ENCODE measurements at regions not wholly inside any gene's neighbourhood (a gene's known extent, or its start where the extent isn't known, plus 50 kb on each side); places are given as distances from the start of the nearest gene placed in this dataset.
"Not testable (repeated sequence)": the region's sequence is repeated elsewhere in the genome, so short reads cannot be mapped to it uniquely, and the experiment has no call there.

DNA sequence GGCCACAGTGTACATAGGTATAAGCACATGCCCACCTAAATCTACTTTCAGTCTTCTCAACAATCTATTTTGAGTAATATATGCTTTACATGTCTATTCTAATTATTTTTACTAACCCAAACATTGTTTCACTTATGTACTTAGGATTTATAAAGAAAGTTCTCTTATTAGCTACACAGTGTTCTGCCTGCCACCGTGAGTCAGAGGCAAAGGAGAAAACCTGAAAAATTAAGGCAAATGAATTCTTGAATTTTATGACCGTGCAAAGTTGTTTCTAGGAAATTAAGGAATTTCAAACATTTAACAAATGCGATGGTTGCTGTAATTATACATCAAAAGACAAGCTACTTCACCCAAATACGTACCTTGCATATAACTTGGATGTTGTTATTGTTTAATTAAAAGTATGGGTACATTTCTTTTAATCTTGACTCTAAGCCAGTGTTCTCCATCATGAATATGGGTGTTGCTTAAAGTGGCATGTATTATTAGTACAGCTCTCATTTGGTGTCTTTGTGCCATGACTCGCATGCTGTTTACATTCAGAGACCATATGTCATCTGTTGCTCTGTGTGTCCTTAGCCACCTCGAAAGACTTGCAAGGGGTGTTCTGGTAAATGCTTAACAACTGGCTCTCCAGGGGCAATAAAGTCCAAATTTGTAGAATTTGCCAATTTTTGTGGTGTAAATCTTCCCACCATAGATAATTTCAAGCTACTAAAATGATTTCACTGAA is 154.3 kb upstream of the FN1 start:
- DNase-seq, result peak; percentile 64

DNA sequence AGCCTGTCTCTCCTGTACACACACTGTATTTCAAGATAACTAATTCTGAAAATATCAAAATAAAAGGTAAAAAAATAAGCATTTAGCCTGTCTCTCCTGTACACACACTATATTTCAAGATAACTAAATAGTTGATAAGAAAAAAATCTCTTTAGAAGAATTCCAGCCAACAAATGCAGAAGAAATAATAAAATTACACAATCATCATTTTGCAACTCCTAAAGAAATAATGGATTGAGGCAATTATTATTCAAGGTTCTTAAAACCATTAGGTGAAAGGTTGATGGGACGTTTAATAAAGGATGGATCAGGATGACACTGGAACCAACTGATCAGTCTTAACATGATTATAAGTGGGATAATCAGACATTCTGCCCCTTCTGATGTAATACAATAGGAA is 148.0 kb upstream of the FN1 start:
- no peak for DNase-seq

DNA sequence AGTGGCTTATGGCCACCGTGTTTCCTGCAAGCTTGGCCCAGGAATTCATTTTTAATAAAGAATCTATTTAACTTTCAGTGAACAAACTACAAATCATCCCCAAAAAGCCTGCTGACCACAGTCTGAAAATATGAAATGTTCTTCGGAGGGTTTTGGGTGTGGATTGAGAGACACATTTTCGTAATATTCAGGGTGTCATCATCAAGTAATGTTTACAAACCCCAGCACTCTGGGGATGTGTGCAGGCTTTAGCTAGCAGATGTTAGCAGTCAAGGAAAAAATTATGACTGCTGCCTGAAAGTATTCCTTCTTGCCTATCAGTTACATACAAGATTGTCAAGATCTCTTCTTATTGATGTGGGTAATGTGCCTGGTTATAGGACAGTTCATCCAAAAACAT is 143.9 kb upstream of the FN1 start:
- peak; percentile 97 for DNase-seq

DNA sequence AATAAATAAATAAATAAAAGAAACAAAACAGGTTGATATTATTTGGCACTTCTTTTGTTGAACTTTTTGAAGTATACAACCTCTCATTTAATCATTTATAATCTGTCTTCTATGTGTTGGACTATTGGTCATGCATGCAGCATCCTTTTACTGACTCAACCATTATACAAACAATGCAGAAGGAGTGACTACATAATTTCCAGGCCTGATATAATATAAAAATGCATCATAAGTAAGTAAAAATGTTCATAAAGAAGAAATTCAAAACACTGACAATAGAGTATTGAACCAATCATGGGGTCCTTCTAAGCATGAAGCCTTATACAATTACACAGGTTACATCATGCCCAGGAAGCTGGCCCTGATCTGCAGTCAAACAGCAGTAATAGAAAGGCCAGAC is 141.5 kb upstream of the FN1 start:
- DNase-seq, result peak; percentile 89

DNA sequence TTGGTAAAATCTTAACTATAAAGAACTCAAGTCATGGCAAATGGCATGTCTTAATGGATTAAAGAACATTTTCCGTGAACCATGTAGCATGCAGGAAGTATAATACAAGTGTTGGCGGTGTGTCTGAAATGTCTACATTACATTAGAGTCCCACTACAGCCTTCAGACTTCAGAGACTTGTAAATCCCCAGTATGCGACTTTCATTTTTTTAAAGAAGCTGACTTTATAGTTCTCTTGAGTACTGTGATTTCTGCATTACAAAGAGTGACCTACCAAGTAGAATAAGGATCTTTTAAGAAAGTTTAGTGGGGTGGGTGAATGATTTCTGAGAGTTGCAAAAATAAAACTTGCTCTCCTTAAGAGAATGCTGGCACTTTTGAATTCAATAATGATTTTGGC is 140.7 kb upstream of the FN1 start:
- no peak for DNase-seq

DNA sequence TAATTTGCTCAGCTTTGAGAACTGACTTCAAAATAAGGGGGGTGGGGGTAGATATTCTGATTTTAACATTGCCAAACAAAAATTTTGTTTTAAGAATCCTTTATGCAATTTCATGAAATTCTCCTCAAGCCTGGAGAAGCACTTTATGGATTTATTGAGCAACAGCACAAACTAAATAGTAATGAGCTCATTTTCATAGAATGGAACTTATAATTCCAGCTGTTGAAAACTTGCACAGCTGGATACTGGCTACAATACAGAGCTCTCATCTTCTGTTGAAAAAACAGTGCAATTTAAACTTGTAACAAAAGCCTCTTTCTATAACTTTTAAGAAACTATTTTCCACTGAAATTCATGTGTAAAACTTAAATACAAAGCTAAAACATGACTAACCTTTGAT is 137.6 kb upstream of the FN1 start:
- DNase-seq, result peak; percentile 29

- DNase-seq, result no peak
Measured at GRCh38 chr2:215572341-215572848, 136.5 kb upstream of the FN1 start.

GRCh38 chr2:215571689-215572088 is 135.8 kb upstream of the FN1 start:
- no peak for DNase-seq

- DNase-seq, result no peak
Measured at GRCh38 chr2:215567504-215567903, 131.6 kb upstream of the FN1 start.

DNA sequence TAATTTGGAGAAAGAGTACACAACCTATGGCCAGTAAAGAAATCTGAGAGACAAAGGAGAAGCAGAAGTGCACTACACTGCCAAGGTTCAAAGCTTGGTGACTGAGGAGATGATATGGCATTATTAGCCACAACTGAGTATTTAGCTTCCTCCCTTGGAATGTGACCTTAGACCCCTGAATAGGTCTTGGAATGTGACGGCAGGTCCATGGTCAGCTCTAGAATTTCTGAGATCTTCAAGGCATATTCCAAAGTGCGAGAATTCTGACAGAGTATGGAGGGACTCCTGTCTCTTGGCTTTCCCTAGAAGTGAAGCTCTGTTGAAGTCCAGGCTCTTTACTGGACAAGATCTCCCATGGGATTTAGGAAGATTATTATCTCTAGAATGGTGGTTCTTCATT is 130.0 kb upstream of the FN1 start:
- peak; percentile 13 for DNase-seq

DNA sequence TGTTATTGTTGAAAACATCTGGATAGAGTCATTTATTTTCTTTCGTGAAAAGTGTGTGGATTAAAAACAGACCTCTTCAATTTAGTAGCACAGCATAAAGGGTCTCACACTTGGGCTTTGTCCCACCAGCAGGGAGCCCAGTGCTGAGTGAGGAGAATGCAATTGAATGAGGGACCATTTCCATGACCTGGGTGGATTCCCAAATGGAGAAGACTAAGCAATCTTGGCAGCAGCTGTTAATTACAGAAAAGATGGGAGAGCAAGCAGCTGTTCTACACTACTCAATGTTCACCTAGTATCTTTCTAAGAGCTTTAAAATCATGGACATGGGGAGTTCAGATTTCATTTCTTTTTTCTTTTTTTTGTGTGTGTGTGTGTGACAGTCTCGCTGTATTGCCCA is 121.8 kb upstream of the FN1 start:
- DNase-seq, result no peak

GRCh38 chr2:215556979-215557378 is 121.1 kb upstream of the FN1 start:
- DNase-seq, result no peak

DNA sequence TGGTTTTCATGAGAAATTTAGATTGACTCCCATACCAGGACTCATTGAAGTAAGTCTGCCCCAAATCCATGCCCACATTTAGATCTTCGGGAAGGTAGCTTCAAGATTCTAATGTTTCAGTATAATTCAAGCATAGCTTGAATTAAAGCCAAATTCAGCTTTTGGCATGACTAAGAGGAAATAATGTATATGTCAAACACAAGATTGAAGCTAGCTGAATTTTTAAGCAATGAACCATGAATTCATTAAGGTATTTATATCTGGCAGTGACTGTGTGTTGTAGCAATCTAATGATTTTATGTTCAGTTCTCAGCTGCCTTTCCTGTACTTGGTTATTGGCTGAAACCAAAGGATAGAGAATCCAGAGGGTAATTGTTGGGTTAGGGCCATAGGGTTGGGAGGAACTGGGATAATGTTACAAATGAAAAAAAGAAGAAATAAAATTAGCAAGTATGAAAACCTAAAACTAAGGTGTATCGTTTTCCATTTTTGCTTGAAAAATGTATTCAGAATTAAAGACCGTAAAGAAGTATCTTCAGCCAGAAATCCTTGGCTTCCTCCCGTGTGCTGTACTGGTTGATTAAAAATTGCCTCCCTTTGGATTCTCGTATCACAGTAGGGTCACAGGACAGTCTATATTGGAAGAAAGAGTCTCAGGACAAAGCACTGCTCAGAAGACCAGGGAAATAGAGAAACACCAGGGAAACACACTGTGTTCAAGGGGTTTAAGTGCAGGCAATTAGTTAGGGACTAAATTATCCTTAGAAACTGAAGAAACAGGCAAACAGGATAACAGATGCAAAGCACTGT is 119.0 kb upstream of the FN1 start:
- DNase-seq, result peak; percentile 87

DNA sequence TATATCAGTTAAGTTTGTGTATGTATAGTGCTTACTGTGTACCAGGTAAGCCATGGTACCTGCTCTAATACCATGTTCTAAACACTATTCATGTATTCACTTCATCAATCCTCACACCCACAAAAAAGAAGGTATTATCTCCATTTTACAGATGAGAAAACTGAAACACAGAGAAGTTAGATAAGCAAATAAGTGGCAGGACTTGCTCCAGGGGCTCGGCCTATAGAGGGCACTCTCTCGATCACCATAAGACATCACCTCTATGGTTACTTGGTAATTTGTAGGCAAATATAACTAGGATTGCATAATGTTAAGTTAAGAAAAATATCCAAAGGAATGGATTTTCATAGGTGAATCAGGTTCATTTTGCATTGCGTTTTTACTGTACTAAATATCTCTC is 118.1 kb upstream of the FN1 start:
- DNase-seq, result no peak

DNA sequence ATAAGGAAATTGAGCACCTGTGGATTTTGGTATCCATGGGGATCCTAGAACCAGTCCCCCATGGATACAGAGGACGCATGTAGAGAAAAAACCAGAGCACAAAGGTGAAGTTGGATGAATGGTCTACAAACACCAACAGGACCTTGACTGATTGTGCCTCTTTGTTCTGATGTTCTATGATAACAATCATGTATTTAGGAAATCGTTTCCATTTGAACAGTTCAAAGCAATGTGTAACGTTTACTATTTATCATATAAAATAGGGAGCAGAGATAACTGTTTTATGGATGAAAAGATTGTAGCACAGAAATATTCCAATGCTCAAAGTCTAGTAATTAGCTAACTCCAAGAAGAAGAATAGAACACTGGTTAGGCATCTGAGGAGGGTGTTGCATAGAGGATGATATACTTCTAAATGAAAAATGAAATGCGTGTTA is 116.3 kb upstream of the FN1 start:
- DNase-seq, result no peak

GRCh38 chr2:215550331-215550730 is 114.5 kb upstream of the FN1 start:
- no peak for DNase-seq

GRCh38 chr2:215548714-215549113 is 112.8 kb upstream of the FN1 start:
- peak; percentile 54 for DNase-seq

DNA sequence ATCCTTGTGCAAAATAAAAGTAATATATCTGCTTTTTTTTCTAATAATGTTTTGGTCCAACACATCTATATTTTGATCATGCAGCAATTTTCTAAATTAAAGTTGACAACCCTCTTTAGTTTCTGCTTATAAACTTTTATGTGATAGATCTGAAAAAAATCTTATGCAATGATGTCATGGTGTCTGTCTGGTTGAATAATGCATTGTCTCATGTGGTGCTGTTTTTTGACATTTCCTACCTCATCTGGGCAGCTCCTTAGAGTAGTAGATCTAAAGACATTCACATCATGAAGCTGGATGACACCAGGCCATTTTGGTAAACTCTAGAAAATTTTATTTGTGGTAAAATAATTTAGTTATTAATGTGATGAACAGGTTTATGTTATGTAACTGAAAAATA is 106.8 kb upstream of the FN1 start:
- DNase-seq, result peak; percentile 62

DNA sequence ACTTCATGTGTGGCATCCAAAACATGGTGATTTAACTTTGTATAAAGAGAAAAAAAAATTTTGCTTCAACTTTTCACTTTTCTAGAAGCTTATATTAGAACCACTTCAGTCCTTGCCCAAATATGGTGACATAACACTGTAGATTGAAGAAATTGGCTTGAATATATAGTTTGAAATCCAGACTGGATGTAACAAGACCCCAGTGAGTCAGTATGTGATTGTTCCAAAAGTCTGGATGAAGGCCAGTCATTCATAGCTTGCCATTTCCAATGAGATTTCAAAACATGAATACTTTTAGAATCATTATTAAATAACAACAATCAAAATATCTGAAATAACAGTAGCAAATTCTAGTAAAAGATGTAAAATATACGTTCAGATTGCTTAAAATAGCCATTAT is 104.8 kb upstream of the FN1 start:
- DNase-seq, result peak; percentile 97

GRCh38 chr2:215537611-215538010 is 101.7 kb upstream of the FN1 start:
- peak; percentile 84 for DNase-seq

DNA sequence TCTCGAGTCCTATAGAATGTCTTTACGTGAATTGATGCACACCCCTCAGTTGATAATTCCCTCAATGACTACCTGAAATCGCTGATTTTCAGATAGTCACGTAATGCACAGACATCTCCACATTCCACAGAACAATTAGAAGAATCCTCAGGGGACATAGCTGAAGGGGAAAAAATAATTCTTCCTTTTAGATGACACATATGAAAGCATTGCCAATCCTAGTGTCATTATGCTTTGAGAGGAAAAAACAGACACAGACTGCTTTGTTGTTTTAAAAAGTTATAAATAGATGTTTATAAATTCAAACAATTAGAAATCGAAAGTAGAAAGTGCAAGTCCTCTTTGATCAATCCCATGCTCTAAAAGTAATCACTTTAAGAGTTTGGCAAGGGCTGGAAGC is 100.6 kb upstream of the FN1 start:
- DNase-seq, result peak; percentile 93

DNA sequence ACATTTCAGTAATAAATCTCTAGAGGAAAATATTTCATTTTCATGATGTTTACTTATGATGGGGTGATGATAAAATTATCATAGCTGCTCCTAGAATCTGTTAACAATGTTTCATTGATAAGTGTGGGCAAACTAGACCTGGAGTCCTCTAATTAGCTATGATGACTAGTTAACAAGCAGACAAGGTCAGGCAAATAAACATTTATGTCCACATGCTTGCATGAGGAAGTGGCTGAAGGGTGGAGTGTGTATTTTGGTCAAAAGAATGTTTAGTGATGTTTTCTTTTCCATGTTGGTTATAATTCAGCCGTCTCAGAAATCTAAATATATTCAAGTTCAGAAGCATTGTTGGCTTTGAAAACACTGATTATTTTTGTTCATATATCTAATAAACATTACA is 99.9 kb upstream of the FN1 start:
- peak; percentile 79 for DNase-seq

GRCh38 chr2:215535125-215535668 is 99.3 kb upstream of the FN1 start:
- DNase-seq, result peak; percentile 57

- DNase-seq, result not testable (repeated sequence)
Measured at GRCh38 chr2:215533716-215534115, 97.8 kb upstream of the FN1 start.

Measured in fibroblast of skin of back (primary cell).